Esophagus (tissue), 2 donors: ENCODE measurements at regions not wholly inside any gene's neighbourhood (a gene's known extent, or its start where the extent isn't known, plus 50 kb on each side); places are given as distances from the start of the nearest gene placed in this dataset.
"Not testable (repeated sequence)": the region's sequence is repeated elsewhere in the genome, so short reads cannot be mapped to it uniquely, and the experiment has no call there.

Source experiments
- H3K27ac ChIP-seq, 2 donors: one replicate each; pipeline ENCODE4 v1.5.1; 2013; ENCODE audit warnings: low read depth in 2 of 2, mild to moderate bottlenecking in 2 of 2, inconsistent platforms in 1 of 2, low read length in 1 of 2, moderate library complexity in 1 of 2
- H3K27me3 ChIP-seq, 2 donors: one replicate each; pipeline ENCODE4 v1.6.1; 2013; ENCODE audit warnings: low read length in 2 of 2, control low read depth in 1 of 2, mild to moderate bottlenecking in 1 of 2; ENCODE audit not compliant: insufficient read depth in 2 of 2, control insufficient read depth in 1 of 2
- H3K36me3 ChIP-seq, 2 donors: one replicate each; pipeline ENCODE4 v1.6.1; 2013; ENCODE audit warnings: low read length in 1 of 2; ENCODE audit not compliant: control insufficient read depth in 2 of 2, insufficient read depth in 2 of 2
- H3K4me1 ChIP-seq, 2 donors: one replicate each; pipeline ENCODE4 v1.6.1; 2013; ENCODE audit warnings: low read length in 1 of 2; ENCODE audit not compliant: control insufficient read depth in 2 of 2, insufficient read depth in 2 of 2
- H3K4me3 ChIP-seq, 2 donors: one replicate each; pipeline ENCODE4 v1.5.1; 2013; ENCODE audit warnings: low read length in 2 of 2, mild to moderate bottlenecking in 2 of 2, low read depth in 1 of 2, moderate library complexity in 1 of 2
- H3K9me3 ChIP-seq, 2 donors: one replicate each; pipeline ENCODE4 v1.6.1; 2013; ENCODE audit warnings: mild to moderate bottlenecking in 2 of 2, low read depth in 1 of 2, low read length in 1 of 2, moderate library complexity in 1 of 2; ENCODE audit not compliant: control insufficient read depth in 2 of 2, insufficient read depth in 1 of 2
- WGBS, 2 donors: extraction: QIAGEN DNeasy Blood & Tissue Kit; methylation state at CpG; one replicate each; pipeline ENCODE4 v1.1.7; 2013; 5-methylcytosine and 5-hydroxymethylcytosine counted together
- donor health status: healthy with polysubstance abuse.
- donor health status: Bipolar disorder and iron deficiency.

DNA sequence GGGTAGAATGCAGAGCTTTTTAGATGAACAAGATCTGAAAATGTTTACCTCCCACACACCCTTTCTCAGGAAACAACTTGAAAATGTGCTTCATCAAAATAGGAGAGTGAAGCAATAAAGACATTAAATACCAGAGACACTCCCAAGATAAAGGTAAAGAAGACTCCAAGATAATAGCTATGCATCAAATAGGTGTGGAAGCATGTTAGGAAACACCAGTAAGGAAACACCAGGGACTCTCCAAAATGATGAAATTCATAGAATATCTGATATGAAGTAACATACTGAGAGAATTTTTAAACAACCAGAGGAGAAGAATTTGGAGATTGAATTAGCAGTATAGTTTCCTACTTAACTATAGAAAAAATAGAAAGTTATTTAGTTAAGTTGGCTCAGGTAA is 57.0 kb downstream of the OR10A6 start:
- H3K4me1 ChIP-seq, result no peaks in the 10 kb centered on the region
- no peak overlapping the region for H3K4me3 ChIP-seq
- H3K27ac ChIP-seq, result no peak overlapping the region
- no peaks in the 10 kb centered on the region for H3K36me3 ChIP-seq
- H3K27me3 ChIP-seq, result no peaks in the 10 kb centered on the region
- H3K9me3 ChIP-seq, result no peaks in the 10 kb centered on the region

DNA sequence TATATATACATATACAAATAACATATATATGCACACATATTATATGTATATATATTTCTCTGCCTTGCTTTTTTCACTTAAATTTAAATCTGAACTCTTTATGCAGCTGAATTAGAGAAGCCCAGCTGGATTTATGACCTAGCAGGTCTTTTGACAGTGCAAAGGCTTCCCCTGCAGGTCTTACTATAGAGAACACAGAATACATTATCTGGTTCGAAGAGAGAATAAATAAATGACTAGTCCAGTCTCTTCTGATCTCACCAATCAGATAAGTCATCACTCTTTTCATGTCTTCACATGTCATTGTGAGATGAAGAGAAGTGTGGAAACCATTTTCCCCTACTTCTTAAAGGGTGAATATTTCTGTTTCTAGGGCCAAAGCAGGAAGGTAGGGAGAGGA is 58.2 kb downstream of the OR10A6 start:
- Histone ChIP-seq H3K27me3 (no peaks in the 10 kb centered on the region), H3K27ac (no peak overlapping the region), H3K4me1 (no peaks in the 10 kb centered on the region), H3K36me3 (no peaks in the 10 kb centered on the region), H3K9me3 (no peaks in the 10 kb centered on the region), H3K4me3 (no peak overlapping the region)
- 29 to 31% methylated on average over 1 of the region's 1 CpG for whole genome bisulfite sequencing, 2 donors

DNA sequence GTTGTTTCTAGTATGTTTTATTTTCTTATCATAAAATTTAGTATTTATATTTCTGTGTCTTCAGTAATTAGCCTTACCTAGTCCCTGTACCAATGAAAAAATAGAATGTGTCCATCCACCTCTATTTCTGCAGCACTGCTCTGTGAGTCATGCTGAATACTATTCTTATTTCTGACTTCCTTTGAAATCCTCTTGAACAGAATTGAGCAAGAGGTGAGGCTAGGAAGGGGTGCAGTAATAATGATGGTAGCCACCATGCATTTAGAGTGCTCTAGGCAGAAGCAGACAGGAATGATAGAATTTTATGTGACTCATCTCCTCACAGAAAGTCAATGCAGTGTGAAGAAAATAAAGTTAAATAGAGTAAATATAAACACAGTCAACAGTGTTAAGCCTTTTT is 60.0 kb downstream of the OR10A6 start:
- Histone ChIP-seq H3K27me3 (no peaks in the 10 kb centered on the region), H3K36me3 (no peaks in the 10 kb centered on the region), H3K27ac (no peak overlapping the region), H3K4me1 (no peaks in the 10 kb centered on the region), H3K9me3 (no peaks in the 10 kb centered on the region), H3K4me3 (no peak overlapping the region)

DNA sequence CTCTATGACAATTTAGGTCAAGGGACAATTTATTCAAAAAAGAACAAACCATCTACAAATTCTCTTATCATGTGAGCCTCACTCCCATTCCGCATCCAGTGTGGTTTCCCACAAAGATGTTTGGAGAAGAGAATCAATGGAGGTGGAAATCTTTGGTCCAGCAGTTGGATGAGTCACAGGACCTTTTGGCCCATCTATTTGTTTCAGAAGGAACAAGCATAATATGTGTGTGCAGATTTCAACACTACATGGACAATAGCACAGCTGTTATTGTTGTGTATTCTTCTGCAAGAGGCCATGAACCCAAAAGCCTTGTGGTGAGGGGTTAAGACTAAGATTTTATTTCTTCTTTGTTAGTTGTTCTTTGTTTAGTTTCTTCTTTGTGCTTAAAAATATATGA is 61.6 kb downstream of the OR10A6 start:
- Histone ChIP-seq H3K27ac (no peak overlapping the region), H3K9me3 (no peaks in the 10 kb centered on the region), H3K36me3 (no peaks in the 10 kb centered on the region), H3K4me1 (no peaks in the 10 kb centered on the region), H3K4me3 (no peak overlapping the region), H3K27me3 (no peaks in the 10 kb centered on the region)
- WGBS, 2 donors, result 83 to 95% methylated on average over 1 of the region's 1 CpG

DNA sequence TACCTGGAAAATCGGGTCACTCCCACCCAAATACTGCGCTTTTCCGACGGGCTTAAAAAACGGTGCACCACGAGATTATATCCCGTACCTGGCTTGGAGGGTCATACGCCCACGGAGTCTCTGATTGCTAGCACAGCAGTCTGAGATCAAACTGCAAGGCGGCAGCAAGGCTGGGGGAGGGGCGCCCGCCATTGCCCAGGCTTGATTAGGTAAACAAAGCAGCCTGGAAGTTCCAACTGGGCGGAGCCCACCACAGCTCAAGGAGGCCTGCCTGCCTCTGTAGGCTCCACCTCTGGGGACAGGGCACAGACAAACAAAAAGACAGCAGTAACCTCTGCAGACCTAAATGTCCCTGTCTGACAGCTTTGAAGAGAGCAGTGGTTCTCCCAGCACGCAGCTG is 64.5 kb upstream of the OR5P2 start:
- H3K4me3 ChIP-seq, H3K27me3 ChIP-seq, H3K4me1 ChIP-seq, H3K36me3 ChIP-seq, H3K27ac ChIP-seq, H3K9me3 ChIP-seq: not testable (repeated sequence)
- WGBS, 2 donors, result 71 to 82% methylated on average over 10 to 13 of the region's 14 CpGs

DNA sequence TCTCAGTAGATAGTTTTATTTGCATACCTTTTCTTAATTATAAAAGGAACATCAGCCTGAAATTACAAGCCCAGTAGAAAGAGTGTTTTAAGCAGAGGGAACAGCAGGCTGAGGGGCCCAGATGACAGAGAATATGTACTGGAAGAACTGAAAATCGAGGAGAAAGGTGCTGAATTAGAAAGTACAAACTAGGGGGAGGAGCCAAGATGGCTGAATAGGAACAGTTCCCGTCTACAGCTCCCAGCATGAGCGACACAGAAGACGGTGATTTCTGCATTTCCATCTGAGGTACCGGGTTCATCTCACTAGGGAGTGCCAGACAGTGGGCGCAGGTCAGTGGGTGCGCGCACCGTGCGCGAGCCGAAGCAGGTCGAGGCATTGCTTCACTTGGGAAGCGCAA is 64.1 kb upstream of the OR5P2 start:
- 89 to 90% methylated on average over 14 of the region's 14 CpGs for whole genome bisulfite sequencing, 2 donors
- not testable (repeated sequence) for H3K27me3 ChIP-seq, H3K36me3 ChIP-seq, H3K4me1 ChIP-seq, H3K9me3 ChIP-seq, H3K27ac ChIP-seq, H3K4me3 ChIP-seq

DNA sequence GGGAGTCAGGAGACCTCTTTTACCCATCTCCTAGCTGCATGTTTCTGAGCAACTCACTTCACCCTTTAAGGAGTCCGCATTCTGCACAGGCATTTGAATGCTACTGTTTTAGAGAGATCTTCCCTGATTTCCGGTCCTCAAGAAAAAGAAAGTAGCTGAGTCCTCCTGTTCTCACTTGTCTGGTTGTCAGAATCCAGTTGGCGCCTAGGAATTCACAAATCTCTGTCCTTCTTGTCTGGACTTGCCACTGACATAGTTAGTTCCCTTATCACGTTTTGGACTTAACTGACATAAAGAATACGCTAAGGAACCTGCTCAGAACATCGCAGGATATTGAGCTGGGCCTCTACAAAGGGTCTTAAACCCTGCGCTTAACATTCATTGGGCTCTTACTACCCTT is 61.3 kb upstream of the OR5P2 start:
- peak overlapping the region in 1 of 2 donors; percentile 31 for H3K27ac ChIP-seq
- H3K36me3 ChIP-seq, result no peaks in the 10 kb centered on the region
- H3K9me3 ChIP-seq, result no peaks in the 10 kb centered on the region
- no peaks in the 10 kb centered on the region for H3K4me1 ChIP-seq
- H3K27me3 ChIP-seq, result no peaks in the 10 kb centered on the region
- no peak overlapping the region for H3K4me3 ChIP-seq
- WGBS, 2 donors, result 48 to 62% methylated on average over 7 of the region's 7 CpGs

DNA sequence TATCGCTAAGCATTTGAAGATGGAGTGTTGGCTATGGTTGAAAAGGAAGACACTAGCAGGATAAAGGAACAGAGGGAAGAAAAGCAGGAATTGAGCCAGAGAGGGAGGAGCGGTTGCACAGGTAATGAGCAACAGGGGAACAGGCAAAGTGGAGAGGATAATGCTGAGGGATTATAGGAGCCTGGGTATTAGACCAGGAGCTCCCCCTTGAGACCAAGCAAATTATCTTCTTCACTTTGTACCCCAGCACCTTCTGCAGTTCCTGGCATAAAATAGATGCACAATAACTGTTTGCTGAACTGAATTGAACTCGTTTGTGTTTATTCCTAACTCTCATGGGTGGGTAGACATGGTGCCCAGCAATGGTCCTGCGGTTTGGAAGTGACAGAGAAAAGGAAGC is 54.6 kb upstream of the OR5P2 start:
- no peaks in the 10 kb centered on the region for H3K4me1 ChIP-seq
- H3K4me3 ChIP-seq, result no peak overlapping the region
- H3K9me3 ChIP-seq, result no peaks in the 10 kb centered on the region
- no peaks in the 10 kb centered on the region for H3K36me3 ChIP-seq
- H3K27me3 ChIP-seq, result no peaks in the 10 kb centered on the region
- WGBS, 2 donors, result 77 to 81% methylated on average over 4 of the region's 4 CpGs
- no peak overlapping the region for H3K27ac ChIP-seq

DNA sequence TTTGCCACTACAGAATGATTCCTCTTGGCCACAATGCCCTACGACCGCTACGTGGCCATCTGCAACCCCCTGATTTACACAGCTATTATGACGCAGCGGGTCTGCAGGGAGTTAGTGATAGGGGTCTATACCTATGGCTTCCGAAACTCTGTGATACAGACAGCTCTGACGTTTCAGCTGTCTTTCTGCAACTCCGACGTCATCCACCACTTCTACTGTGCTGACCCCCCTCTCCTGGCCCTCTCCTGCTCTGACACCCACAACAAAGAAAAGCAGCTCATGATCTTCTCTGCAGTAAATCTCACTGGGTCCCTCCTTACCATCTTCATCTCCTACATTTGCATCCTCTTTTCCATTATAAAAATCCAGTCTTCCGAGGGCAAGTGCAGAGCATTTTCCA is 52.3 kb upstream of the OR5P2 start:
- no peaks in the 10 kb centered on the region for H3K27me3 ChIP-seq
- 73 to 76% methylated on average over 10 of the region's 10 CpGs for WGBS, 2 donors
- H3K27ac ChIP-seq, result no peak overlapping the region
- no peaks in the 10 kb centered on the region for H3K4me1 ChIP-seq
- no peaks in the 10 kb centered on the region for H3K9me3 ChIP-seq
- H3K36me3 ChIP-seq, result no peaks in the 10 kb centered on the region
- no peak overlapping the region for H3K4me3 ChIP-seq
